ENCODE measurements at regions not wholly inside any gene's neighbourhood (a gene's known extent, or its start where the extent isn't known, plus 50 kb on each side); places are given as distances from the start of the nearest gene placed in this dataset.

- no peak for TF ChIP-seq CTCF (conservative IDR thresholded peaks at IDR 0.05; ENCODE audit: low read length)
- no peak for DNase-seq (ENCODE audit: low read depth)
- H3K4me3 ChIP-seq (ENCODE audit: low read length): no peak overlapping the region
Measured at GRCh38 chr13:73551736-73552135, 492.9 kb downstream of the KLF5 start.

- TF ChIP-seq CTCF (conservative IDR thresholded peaks at IDR 0.05; ENCODE audit: low read length): no peak
- DNase-seq (ENCODE audit: low read depth): no peak
- no peak overlapping the region for H3K4me3 ChIP-seq (ENCODE audit: low read length)
Measured at GRCh38 chr13:73549717-73550116, 490.9 kb downstream of the KLF5 start.

- H3K4me3 ChIP-seq (ENCODE audit: low read length): no peak overlapping the region
- TF ChIP-seq CTCF (conservative IDR thresholded peaks at IDR 0.05; ENCODE audit: low read length): no peak
- DNase-seq (ENCODE audit: low read depth): no peak
Measured at GRCh38 chr13:73548449-73548848, 489.6 kb downstream of the KLF5 start.

GRCh38 chr13:73547239-73547638 is 488.4 kb downstream of the KLF5 start:
- no peak overlapping the region for H3K4me3 ChIP-seq (ENCODE audit: low read length)
- DNase-seq (ENCODE audit: low read depth): no peak
- no peak for TF ChIP-seq CTCF (conservative IDR thresholded peaks at IDR 0.05; ENCODE audit: low read length)

- no peak overlapping the region for H3K4me3 ChIP-seq (ENCODE audit: low read length)
- 0 out of 2 replicates have a peak, but pooled peaks have one; percentile 9 for TF ChIP-seq CTCF (conservative IDR thresholded peaks at IDR 0.05; ENCODE audit: low read length)
- DNase-seq (ENCODE audit: low read depth): no peak
Measured at GRCh38 chr13:73544175-73544574, 485.4 kb downstream of the KLF5 start.

GRCh38 chr13:73542446-73542845 is 483.6 kb downstream of the KLF5 start:
- TF ChIP-seq CTCF (conservative IDR thresholded peaks at IDR 0.05; ENCODE audit: low read length): no peak
- H3K4me3 ChIP-seq (ENCODE audit: low read length): no peak overlapping the region
- DNase-seq (ENCODE audit: low read depth): no peak

- no peak overlapping the region for H3K4me3 ChIP-seq (ENCODE audit: low read length)
- TF ChIP-seq CTCF (conservative IDR thresholded peaks at IDR 0.05; ENCODE audit: low read length): no peak
- DNase-seq (ENCODE audit: low read depth): no peak
Measured at GRCh38 chr13:73536865-73537264, 478.1 kb downstream of the KLF5 start.

Measured in AG10803 (cell line).